Neural cell (in vitro differentiated cells): ENCODE measurements at regions not wholly inside any gene's neighbourhood (a gene's known extent, or its start where the extent isn't known, plus 50 kb on each side); places are given as distances from the start of the nearest gene placed in this dataset.
"Not testable (repeated sequence)": the region's sequence is repeated elsewhere in the genome, so short reads cannot be mapped to it uniquely, and the experiment has no call there.

Source experiments
- EP300 ChIP-seq: fragments of 450-650 bp; conservative IDR thresholded peaks from 2 replicates; pipeline ENCODE4 v1.6.1; 2014; ENCODE audit warnings: antibody characterized with exemption, mild to moderate bottlenecking, moderate library complexity; ENCODE audit not compliant: poor library complexity, severe bottlenecking
- EZH2 ChIP-seq: fragments of 200-600, 300-800 bp; shearing (Covaris generic), sonication (generic); IDR thresholded peaks from 2 replicates; pipeline ENCODE4 v1.6.1; 2014; ENCODE audit warnings: antibody characterized with exemption, low read length, borderline replicate concordance, mild to moderate bottlenecking; ENCODE audit not compliant: insufficient read depth, poor library complexity, severe bottlenecking
- POLR2AphosphoS5 ChIP-seq: IDR thresholded peaks from 2 replicates; pipeline ENCODE4 v1.6.1; 2012
- RAD21 ChIP-seq: fragments of 450-650 bp; conservative IDR thresholded peaks from 2 replicates; pipeline ENCODE4 v1.6.1; 2014; ENCODE audit warnings: antibody characterized with exemption, mild to moderate bottlenecking, moderate library complexity
- SMC3 ChIP-seq: fragments of 450-650 bp; conservative IDR thresholded peaks from 2 replicates; pipeline ENCODE4 v1.6.1; 2014; ENCODE audit warnings: antibody characterized with exemption, mild to moderate bottlenecking, moderate library complexity; ENCODE audit not compliant: poor library complexity
- TAF1 ChIP-seq: IDR thresholded peaks from 2 replicates; pipeline ENCODE4 v1.6.1; 2012; ENCODE audit warnings: low read depth
- TF ChIP-seq, protein P1 (sequence below): fragments of 450-650 bp; IDR thresholded peaks from 2 replicates; pipeline ENCODE4 v1.5.1; 2014; ENCODE audit warnings: antibody characterized with exemption, mild to moderate bottlenecking, moderate library complexity; ENCODE audit not compliant: poor library complexity, severe bottlenecking
- TF ChIP-seq, protein P2 (sequence below): IDR thresholded peaks from 2 replicates; pipeline ENCODE4 v1.6.1; 2012; ENCODE audit warnings: borderline replicate concordance

DNA sequence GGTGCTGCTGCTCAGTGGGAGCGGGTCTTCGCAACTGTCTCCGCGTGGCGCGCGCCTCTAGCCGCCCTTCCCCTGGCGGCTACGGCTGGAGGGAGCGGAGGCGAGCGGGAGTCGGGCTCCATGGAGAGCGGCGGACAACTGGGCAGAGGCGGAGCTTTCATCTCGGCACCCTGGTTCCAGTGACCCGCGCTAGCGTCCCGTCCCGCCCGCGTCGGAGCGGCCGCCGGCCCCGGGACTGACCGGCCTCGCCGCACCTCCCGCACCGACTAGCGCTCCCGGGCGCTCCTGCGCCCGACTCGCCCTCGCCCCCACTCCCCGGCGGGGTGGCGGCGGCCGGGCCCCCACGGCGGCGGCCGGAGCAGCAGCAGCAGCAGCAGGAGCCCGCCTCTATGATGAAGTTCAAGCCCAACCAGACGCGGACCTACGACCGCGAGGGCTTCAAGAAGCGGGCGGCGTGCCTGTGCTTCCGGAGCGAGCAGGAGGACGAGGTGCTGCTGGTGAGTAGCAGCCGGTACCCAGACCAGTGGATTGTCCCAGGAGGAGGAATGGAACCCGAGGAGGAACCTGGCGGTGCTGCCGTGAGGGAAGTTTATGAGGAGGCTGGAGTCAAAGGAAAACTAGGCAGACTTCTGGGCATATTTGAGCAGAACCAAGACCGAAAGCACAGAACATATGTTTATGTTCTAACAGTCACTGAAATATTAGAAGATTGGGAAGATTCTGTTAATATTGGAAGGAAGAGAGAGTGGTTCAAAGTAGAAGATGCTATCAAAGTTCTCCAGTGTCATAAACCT is 69.2 kb upstream of the NOTCH2NLA start:
- TF ChIP-seq, protein P1, sequence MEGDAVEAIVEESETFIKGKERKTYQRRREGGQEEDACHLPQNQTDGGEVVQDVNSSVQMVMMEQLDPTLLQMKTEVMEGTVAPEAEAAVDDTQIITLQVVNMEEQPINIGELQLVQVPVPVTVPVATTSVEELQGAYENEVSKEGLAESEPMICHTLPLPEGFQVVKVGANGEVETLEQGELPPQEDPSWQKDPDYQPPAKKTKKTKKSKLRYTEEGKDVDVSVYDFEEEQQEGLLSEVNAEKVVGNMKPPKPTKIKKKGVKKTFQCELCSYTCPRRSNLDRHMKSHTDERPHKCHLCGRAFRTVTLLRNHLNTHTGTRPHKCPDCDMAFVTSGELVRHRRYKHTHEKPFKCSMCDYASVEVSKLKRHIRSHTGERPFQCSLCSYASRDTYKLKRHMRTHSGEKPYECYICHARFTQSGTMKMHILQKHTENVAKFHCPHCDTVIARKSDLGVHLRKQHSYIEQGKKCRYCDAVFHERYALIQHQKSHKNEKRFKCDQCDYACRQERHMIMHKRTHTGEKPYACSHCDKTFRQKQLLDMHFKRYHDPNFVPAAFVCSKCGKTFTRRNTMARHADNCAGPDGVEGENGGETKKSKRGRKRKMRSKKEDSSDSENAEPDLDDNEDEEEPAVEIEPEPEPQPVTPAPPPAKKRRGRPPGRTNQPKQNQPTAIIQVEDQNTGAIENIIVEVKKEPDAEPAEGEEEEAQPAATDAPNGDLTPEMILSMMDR: not testable (repeated sequence)
- not testable (repeated sequence) for TF ChIP-seq POLR2AphosphoS5, EP300, SMC3, EZH2, TAF1, RAD21
- TF ChIP-seq, protein P2, sequence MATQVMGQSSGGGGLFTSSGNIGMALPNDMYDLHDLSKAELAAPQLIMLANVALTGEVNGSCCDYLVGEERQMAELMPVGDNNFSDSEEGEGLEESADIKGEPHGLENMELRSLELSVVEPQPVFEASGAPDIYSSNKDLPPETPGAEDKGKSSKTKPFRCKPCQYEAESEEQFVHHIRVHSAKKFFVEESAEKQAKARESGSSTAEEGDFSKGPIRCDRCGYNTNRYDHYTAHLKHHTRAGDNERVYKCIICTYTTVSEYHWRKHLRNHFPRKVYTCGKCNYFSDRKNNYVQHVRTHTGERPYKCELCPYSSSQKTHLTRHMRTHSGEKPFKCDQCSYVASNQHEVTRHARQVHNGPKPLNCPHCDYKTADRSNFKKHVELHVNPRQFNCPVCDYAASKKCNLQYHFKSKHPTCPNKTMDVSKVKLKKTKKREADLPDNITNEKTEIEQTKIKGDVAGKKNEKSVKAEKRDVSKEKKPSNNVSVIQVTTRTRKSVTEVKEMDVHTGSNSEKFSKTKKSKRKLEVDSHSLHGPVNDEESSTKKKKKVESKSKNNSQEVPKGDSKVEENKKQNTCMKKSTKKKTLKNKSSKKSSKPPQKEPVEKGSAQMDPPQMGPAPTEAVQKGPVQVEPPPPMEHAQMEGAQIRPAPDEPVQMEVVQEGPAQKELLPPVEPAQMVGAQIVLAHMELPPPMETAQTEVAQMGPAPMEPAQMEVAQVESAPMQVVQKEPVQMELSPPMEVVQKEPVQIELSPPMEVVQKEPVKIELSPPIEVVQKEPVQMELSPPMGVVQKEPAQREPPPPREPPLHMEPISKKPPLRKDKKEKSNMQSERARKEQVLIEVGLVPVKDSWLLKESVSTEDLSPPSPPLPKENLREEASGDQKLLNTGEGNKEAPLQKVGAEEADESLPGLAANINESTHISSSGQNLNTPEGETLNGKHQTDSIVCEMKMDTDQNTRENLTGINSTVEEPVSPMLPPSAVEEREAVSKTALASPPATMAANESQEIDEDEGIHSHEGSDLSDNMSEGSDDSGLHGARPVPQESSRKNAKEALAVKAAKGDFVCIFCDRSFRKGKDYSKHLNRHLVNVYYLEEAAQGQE: not testable (repeated sequence)
